ENCODE measurements at regions not wholly inside any gene's neighbourhood (a gene's known extent, or its start where the extent isn't known, plus 50 kb on each side); places are given as distances from the start of the nearest gene placed in this dataset.

DNA sequence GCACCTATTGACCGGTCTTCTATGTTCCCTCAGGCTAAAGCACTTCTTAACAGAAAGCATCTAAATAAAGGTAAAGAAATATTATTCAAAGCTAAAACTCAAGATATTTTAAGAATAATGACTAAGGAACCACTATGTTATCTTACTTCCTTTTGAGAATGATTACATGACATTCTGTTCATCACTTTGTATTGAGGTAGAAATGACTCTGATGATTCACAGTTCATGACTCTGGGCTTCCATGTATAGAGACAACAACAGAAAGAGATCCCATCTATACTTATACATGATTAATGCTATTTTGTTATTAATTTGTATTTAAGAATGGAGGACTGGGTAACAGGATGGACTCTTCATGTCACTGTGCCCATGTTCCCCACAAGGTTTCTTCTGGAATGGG, 218.3 kb upstream of the OR4E1 start:
- DNase-seq (no peak), ATAC-seq (no peak)
- H3K36me3 ChIP-seq, result no peaks in the 10 kb centered on the region
- H3K4me1 ChIP-seq, result no peaks in the 10 kb centered on the region
- WGBS (ENCODE audit: insufficient coverage, low coverage, low lambda C conversion rate, missing lambda C conversion rate), result 73% methylated on average over 1 of the region's 1 CpG
- no peaks in the 10 kb centered on the region for H3K27me3 ChIP-seq
- no peak overlapping the region for H3K4me3 ChIP-seq
- TF ChIP-seq, protein P1, sequence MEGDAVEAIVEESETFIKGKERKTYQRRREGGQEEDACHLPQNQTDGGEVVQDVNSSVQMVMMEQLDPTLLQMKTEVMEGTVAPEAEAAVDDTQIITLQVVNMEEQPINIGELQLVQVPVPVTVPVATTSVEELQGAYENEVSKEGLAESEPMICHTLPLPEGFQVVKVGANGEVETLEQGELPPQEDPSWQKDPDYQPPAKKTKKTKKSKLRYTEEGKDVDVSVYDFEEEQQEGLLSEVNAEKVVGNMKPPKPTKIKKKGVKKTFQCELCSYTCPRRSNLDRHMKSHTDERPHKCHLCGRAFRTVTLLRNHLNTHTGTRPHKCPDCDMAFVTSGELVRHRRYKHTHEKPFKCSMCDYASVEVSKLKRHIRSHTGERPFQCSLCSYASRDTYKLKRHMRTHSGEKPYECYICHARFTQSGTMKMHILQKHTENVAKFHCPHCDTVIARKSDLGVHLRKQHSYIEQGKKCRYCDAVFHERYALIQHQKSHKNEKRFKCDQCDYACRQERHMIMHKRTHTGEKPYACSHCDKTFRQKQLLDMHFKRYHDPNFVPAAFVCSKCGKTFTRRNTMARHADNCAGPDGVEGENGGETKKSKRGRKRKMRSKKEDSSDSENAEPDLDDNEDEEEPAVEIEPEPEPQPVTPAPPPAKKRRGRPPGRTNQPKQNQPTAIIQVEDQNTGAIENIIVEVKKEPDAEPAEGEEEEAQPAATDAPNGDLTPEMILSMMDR (IDR thresholded peaks at IDR 0.05), result no peak
- TF ChIP-seq POLR2A (IDR thresholded peaks at IDR 0.05), result no peak
- intact Hi-C loops (cut with DNase I), result no loop called here
- no peaks in the 10 kb centered on the region for H3K9me3 ChIP-seq
- H3K27ac ChIP-seq, result no peak overlapping the region

DNA sequence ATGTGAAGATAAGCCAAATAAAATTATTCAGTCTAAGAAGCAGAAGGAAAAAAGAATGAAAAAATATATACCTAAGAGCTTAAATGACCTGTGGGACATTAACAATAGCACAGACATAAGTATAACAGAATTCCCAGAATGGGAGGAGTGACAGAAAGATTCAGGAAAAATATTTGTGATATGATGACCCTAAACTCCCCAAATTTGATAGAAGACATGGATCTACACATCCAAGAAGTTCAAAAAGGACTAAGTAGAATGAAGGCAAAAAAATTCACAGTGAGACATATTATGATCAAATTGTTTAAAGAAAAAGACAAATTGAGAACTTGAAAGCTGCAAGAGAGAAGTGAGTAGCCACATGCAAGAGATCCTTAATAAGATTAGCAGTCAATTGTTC, 211.4 kb upstream of the OR4E1 start:
- H3K4me1 ChIP-seq, result no peaks in the 10 kb centered on the region
- intact Hi-C loops (cut with DNase I), result no loop called here
- H3K36me3 ChIP-seq, result no peaks in the 10 kb centered on the region
- TF ChIP-seq POLR2A (IDR thresholded peaks at IDR 0.05), result no peak
- TF ChIP-seq, protein P1 (IDR thresholded peaks at IDR 0.05), result no peak
- H3K9me3 ChIP-seq, result no peaks in the 10 kb centered on the region
- ATAC-seq (no peak), DNase-seq (no peak)
- no peak overlapping the region for H3K4me3 ChIP-seq
- no peaks in the 10 kb centered on the region for H3K27me3 ChIP-seq
- H3K27ac ChIP-seq, result no peak overlapping the region

DNA sequence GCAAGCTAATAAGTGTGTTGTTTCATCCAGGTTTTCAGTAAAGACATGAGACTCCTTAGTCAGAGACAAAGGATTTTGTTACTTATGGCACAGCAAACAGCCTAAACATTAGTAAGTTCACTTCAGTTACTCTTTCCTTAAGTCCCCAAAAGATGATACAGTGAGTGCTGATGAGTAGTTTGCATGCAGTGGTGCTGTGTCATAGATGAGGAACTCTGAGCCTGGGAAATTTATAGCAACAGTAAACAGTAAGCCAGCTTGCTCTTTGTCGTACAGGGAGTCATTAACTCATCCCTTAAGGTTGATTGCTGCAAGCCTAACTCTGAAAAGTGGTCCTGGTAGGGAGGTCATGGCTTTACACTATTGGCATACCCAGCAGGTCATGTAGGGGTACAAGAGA, 208.6 kb upstream of the OR4E1 start:
- Histone ChIP-seq H3K27ac (no peak overlapping the region), H3K4me1 (no peaks in the 10 kb centered on the region), H3K4me3 (no peak overlapping the region), H3K27me3 (no peaks in the 10 kb centered on the region), H3K36me3 (no peaks in the 10 kb centered on the region), H3K9me3 (no peaks in the 10 kb centered on the region)
- no peak for DNase-seq
- WGBS (ENCODE audit: insufficient coverage, low coverage, low lambda C conversion rate, missing lambda C conversion rate), result 43% methylated on average over 1 of the region's 1 CpG
- TF ChIP-seq, protein P1 (IDR thresholded peaks at IDR 0.05), result no peak
- no peak for TF ChIP-seq POLR2A (IDR thresholded peaks at IDR 0.05)
- ATAC-seq, result no peak
- intact Hi-C loops (cut with DNase I), result no loop called here

DNA sequence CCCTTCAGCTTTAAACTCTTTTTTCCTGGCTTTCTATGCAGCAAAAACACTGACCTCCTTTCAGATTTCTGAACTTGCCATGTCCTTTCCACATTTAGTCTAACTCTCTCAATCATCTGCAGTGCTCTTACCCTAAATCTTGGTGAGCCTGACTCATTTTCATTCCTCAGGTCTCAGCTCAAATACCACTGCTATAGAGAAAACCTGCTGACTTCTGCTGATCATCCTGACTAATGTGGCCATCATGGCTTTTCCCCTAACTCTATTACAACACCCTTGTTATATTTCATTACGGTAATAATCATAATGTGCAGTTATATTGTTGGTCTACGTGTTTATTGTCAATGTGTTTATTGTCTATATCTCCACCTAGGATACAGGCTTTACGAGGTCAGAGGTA, 207.3 kb upstream of the OR4E1 start:
- WGBS (ENCODE audit: insufficient coverage, low coverage, low lambda C conversion rate, missing lambda C conversion rate), result 31% methylated on average over 3 of the region's 3 CpGs
- intact Hi-C loops (cut with DNase I), result no loop called here
- no peak for ATAC-seq

DNA sequence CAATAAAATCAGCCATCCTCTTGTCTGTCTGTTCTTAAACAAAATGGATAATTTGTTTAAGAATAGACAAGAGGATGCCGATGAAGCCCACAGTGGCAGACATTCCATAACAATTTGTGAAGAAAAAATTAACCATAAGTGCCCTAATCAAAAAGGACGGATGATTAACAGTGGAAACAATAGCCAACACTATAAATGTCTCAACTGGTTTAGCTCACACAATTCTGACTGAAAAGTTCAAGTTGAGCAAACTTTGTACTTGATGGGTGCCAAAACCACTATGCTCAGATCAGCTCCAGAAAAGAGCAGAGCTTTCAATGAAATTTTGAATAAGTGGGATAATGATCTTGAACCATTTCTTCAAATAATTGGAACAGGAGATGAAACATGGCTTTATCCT, 202.2 kb upstream of the OR4E1 start:
- Histone ChIP-seq H3K27me3 (no peaks in the 10 kb centered on the region), H3K4me3 (no peak overlapping the region), H3K27ac (no peak overlapping the region), H3K9me3 (no peaks in the 10 kb centered on the region), H3K36me3 (no peaks in the 10 kb centered on the region), H3K4me1 (no peaks in the 10 kb centered on the region)
- intact Hi-C loops (cut with DNase I), result no loop called here
- DNase-seq, result no peak
- TF ChIP-seq POLR2A (IDR thresholded peaks at IDR 0.05), result no peak
- TF ChIP-seq, protein P1 (IDR thresholded peaks at IDR 0.05), result no peak
- 15% methylated on average over 2 of the region's 2 CpGs for WGBS (ENCODE audit: insufficient coverage, low coverage, low lambda C conversion rate, missing lambda C conversion rate)
- no peak for ATAC-seq

More for the DNA sequence above, 207.3 kb upstream of the OR4E1 start:
- DNase-seq, result no peak
- no peaks in the 10 kb centered on the region for H3K9me3 ChIP-seq
- H3K4me3 ChIP-seq, result no peak overlapping the region
- TF ChIP-seq, protein P1 (IDR thresholded peaks at IDR 0.05), result no peak
- TF ChIP-seq POLR2A (IDR thresholded peaks at IDR 0.05), result no peak
- no peak overlapping the region for H3K27ac ChIP-seq
- H3K27me3 ChIP-seq, result no peaks in the 10 kb centered on the region
- no peaks in the 10 kb centered on the region for H3K36me3 ChIP-seq
- H3K4me1 ChIP-seq, result no peaks in the 10 kb centered on the region
